DOHH2 (cell line): ENCODE measurements at regions not wholly inside any gene's neighbourhood (a gene's known extent, or its start where the extent isn't known, plus 50 kb on each side); places are given as distances from the start of the nearest gene placed in this dataset.

ENCODE experiments used
- H3F3A ChIP-seq: fragments of 200-600 bp; sonication (generic), shearing (Covaris generic); 2 replicates; pipeline ENCODE4 v1.6.0; 2016; ENCODE audit warnings: antibody characterized with exemption, mild to moderate bottlenecking; ENCODE audit not compliant: control insufficient read depth, insufficient read depth
- H3K27ac ChIP-seq: fragments of 200-600 bp; sonication (generic); 2 replicates; pipeline ENCODE4 v1.5.1; 2014; ENCODE audit warnings: low read depth, mild to moderate bottlenecking, low read length, moderate library complexity
- H3K27me3 ChIP-seq: fragments of 200-600 bp; sonication (generic); 2 replicates; pipeline ENCODE4 v1.6.1; 2014; ENCODE audit warnings: mild to moderate bottlenecking, low read length, mixed read lengths; ENCODE audit not compliant: control insufficient read depth
- H3K36me3 ChIP-seq: fragments of 200-600 bp; sonication (generic); 2 replicates; pipeline ENCODE4 v1.6.1; 2014; ENCODE audit warnings: mild to moderate bottlenecking, low read length, moderate library complexity, mixed read lengths; ENCODE audit not compliant: control insufficient read depth
- H3K4me1 ChIP-seq: fragments of 200-600 bp; sonication (generic); 2 replicates; pipeline ENCODE4 v1.6.1; 2014; ENCODE audit warnings: mild to moderate bottlenecking, low read length, mixed read lengths; ENCODE audit not compliant: control insufficient read depth
- H3K4me2 ChIP-seq: fragments of 200-600 bp; sonication (generic); 2 replicates; pipeline ENCODE4 v1.6.0; 2014; ENCODE audit warnings: mild to moderate bottlenecking, low read length, moderate library complexity
- H3K4me3 ChIP-seq: fragments of 200-600 bp; sonication (generic); 2 replicates; pipeline ENCODE4 v1.5.1; 2014; ENCODE audit warnings: mild to moderate bottlenecking, low read length, mixed read lengths
- H3K79me2 ChIP-seq: fragments of 200-600 bp; sonication (generic); 2 replicates; pipeline ENCODE4 v1.6.1; 2014; ENCODE audit warnings: mild to moderate bottlenecking, low read length, mixed read lengths; ENCODE audit not compliant: control insufficient read depth
- H3K9me2 ChIP-seq: fragments of 200-600 bp; sonication (generic); replicated peaks from 2 replicates; pipeline ENCODE4 v1.6.1; 2014; ENCODE audit warnings: mild to moderate bottlenecking, low read length, mixed read lengths; ENCODE audit not compliant: control insufficient read depth
- H3K9me3 ChIP-seq: fragments of 200-600 bp; sonication (generic); 2 replicates; pipeline ENCODE4 v1.6.1; 2014; ENCODE audit warnings: antibody characterized with exemption, low read length, mixed read lengths; ENCODE audit not compliant: control insufficient read depth, insufficient read depth
- H4K20me1 ChIP-seq: fragments of 200-600 bp; sonication (generic); 2 replicates; pipeline ENCODE4 v1.6.0; 2014; ENCODE audit warnings: low read depth, mild to moderate bottlenecking, antibody characterized with exemption, low read length, moderate library complexity; ENCODE audit not compliant: control insufficient read depth, insufficient read depth
- CTCF ChIP-seq: fragments of 200-600 bp; sonication (generic); IDR thresholded peaks from one replicate; pipeline ENCODE4 v1.5.1; 2014; ENCODE audit warnings: antibody characterized with exemption, mild to moderate bottlenecking, low read depth, low read length; ENCODE audit not compliant: poor library complexity, severe bottlenecking
- EZH2phosphoT487 ChIP-seq: fragments of 200-600 bp; sonication (generic); IDR thresholded peaks from 2 replicates; pipeline ENCODE4 v1.6.1; 2017; ENCODE audit warnings: borderline replicate concordance, mild to moderate bottlenecking, antibody characterized with exemption, low read length, moderate library complexity, mixed read lengths

DNA sequence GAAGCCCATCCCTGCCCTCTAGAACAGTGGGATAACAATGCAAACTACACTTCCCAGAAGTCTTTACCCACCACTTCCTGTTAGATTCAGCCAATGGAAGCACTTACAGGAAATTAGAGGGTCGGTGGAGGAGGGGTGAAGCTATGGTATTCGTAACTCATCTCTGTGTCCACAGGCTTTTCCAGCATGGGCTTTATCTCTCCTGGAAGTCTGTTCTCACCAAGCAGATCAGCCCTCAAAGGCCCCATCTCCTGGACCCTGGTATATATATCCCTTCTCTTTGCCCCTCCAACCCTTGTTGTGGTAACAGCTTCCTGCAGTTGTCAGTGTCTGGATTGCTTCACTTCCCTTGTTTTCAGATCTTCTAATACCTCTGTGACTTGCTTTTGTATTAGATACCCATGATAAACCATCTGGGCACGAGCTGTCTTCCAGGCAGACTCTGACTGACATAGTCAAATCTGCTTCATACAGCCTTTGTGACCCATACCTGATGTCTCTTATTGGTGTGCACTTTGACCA, 475.0 kb upstream of the POU3F3 start:
- H3K27ac ChIP-seq, result peak overlapping the region; percentile 25; the same call in 1 of the 2 replicates
- H4K20me1 ChIP-seq, result no peaks in the 10 kb centered on the region
- TF ChIP-seq EZH2phosphoT487 (no peak), CTCF (no peak)
- peak overlapping the region; percentile 80 for H3K4me3 ChIP-seq
- H3K36me3 ChIP-seq, result no peaks in the 10 kb centered on the region
- peaks cover 10% of the 10 kb centered on the region for H3K4me1 ChIP-seq
- no peaks in the 10 kb centered on the region for H3K79me2 ChIP-seq
- H3K9me3 ChIP-seq, result peaks cover 10% of the 10 kb centered on the region; the same call in 1 of the 2 replicates
- H3F3A ChIP-seq, result no peaks in the 10 kb centered on the region
- H3K27me3 ChIP-seq, result no peaks in the 10 kb centered on the region
- H3K4me2 ChIP-seq, result peak overlapping the region; percentile 65
- H3K9me2 ChIP-seq, result no peaks in the 10 kb centered on the region

GRCh38 chr2:104384961-104385360, 469.0 kb upstream of the POU3F3 start:
- no peak overlapping the region for H3K4me3 ChIP-seq
- H3F3A ChIP-seq, result no peaks in the 10 kb centered on the region
- no peaks in the 10 kb centered on the region for H3K4me1 ChIP-seq
- H3K4me2 ChIP-seq, result no peak overlapping the region
- no peaks in the 10 kb centered on the region for H3K9me2 ChIP-seq
- no peak overlapping the region for H3K27ac ChIP-seq
- no peaks in the 10 kb centered on the region for H3K79me2 ChIP-seq
- no peaks in the 10 kb centered on the region for H3K27me3 ChIP-seq
- H3K36me3 ChIP-seq, result no peaks in the 10 kb centered on the region
- no peaks in the 10 kb centered on the region for H4K20me1 ChIP-seq
- TF ChIP-seq EZH2phosphoT487 (no peak), CTCF (no peak)
- H3K9me3 ChIP-seq, result no peaks in the 10 kb centered on the region

DNA sequence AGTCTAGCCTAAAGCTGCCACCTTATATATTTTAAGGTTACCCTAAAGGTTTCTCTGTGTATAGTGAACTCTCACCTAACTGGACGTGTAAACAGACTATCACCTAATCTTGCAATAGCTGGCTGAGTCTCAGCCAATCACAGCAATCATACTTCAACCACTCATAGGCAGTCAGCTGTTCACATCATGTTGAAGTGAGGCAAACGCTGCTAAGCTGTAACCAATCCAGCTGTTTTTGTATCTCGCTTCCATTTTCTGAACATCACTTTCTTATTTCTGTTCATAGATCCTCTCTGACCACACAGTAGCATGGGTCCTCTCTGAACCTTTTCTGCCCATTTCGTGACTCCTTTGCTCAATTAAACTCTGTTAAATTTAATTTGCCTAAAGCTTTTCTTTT, 468.2 kb upstream of the POU3F3 start:
- H3K4me3 ChIP-seq, result no peak overlapping the region
- H4K20me1 ChIP-seq, result no peaks in the 10 kb centered on the region
- H3K27me3 ChIP-seq, result no peaks in the 10 kb centered on the region
- no peaks in the 10 kb centered on the region for H3F3A ChIP-seq
- TF ChIP-seq EZH2phosphoT487, result no peak
- no peak for TF ChIP-seq CTCF
- H3K9me3 ChIP-seq, result no peaks in the 10 kb centered on the region
- no peaks in the 10 kb centered on the region for H3K9me2 ChIP-seq
- H3K4me2 ChIP-seq, result no peak overlapping the region
- H3K4me1 ChIP-seq, result no peaks in the 10 kb centered on the region
- no peak overlapping the region for H3K27ac ChIP-seq
- no peaks in the 10 kb centered on the region for H3K36me3 ChIP-seq
- no peaks in the 10 kb centered on the region for H3K79me2 ChIP-seq

DNA sequence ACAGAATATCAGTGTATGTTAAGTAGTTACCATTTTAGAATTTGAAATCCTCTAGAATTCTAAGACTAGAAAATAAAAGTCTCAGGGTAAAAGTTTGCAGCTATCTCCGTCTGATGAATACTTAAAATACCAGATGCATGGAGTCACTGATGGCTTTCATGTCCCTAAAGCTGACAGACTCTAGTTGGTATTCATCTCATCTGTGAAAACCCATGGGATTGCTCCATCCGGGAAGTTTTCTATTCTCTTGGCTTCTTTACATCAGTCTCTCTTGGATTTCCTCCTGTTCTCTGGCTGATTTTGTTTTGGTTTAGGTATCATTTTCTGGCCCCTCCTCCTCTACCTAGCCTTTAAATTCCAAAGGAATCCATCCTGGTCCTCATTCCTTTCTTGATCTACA, 465.6 kb upstream of the POU3F3 start:
- H3K27me3 ChIP-seq, result no peaks in the 10 kb centered on the region
- no peaks in the 10 kb centered on the region for H3K36me3 ChIP-seq
- no peaks in the 10 kb centered on the region for H3K79me2 ChIP-seq
- TF ChIP-seq CTCF (no peak), EZH2phosphoT487 (no peak)
- no peaks in the 10 kb centered on the region for H4K20me1 ChIP-seq
- H3F3A ChIP-seq, result no peaks in the 10 kb centered on the region
- H3K4me1 ChIP-seq, result no peaks in the 10 kb centered on the region
- H3K4me2 ChIP-seq, result no peak overlapping the region
- H3K9me2 ChIP-seq, result no peaks in the 10 kb centered on the region
- no peaks in the 10 kb centered on the region for H3K9me3 ChIP-seq
- no peak overlapping the region for H3K4me3 ChIP-seq
- H3K27ac ChIP-seq, result no peak overlapping the region
